Stimulated activated CD8-positive, alpha-beta memory T cell treated with anti-CD3 and anti-CD28 coated beads, Interleukin-7, amount 100 ng/mL, for 24 hours (primary cell): ENCODE measurements at regions not wholly inside any gene's neighbourhood (a gene's known extent, or its start where the extent isn't known, plus 50 kb on each side); places are given as distances from the start of the nearest gene placed in this dataset.

ENCODE experiments used
- DNase-seq: peaks from one replicate; pipeline ENCODE4 v3.0.0-alpha.2; 2020; ENCODE audit warnings: low read depth

DNA sequence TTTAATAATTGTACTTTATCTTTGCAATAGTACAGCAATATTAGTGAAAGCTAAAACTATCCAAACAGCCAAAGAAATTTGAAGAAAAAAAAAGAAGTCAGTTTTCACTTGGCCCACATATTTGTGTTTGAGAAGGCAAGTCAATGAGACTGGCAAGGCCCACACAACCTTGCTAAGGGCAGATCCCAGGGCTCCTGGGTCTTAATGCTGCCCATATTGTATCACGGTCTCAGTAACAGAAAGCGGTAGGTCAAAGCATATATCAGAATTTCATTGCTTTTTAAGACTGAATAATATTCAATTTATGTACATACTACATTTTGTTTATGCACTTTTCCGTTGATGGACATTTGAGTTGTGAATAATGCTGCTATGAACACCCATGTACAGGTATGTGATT, 262.0 kb upstream of the TOPAZ1 start:
- DNase-seq = no peak

DNA sequence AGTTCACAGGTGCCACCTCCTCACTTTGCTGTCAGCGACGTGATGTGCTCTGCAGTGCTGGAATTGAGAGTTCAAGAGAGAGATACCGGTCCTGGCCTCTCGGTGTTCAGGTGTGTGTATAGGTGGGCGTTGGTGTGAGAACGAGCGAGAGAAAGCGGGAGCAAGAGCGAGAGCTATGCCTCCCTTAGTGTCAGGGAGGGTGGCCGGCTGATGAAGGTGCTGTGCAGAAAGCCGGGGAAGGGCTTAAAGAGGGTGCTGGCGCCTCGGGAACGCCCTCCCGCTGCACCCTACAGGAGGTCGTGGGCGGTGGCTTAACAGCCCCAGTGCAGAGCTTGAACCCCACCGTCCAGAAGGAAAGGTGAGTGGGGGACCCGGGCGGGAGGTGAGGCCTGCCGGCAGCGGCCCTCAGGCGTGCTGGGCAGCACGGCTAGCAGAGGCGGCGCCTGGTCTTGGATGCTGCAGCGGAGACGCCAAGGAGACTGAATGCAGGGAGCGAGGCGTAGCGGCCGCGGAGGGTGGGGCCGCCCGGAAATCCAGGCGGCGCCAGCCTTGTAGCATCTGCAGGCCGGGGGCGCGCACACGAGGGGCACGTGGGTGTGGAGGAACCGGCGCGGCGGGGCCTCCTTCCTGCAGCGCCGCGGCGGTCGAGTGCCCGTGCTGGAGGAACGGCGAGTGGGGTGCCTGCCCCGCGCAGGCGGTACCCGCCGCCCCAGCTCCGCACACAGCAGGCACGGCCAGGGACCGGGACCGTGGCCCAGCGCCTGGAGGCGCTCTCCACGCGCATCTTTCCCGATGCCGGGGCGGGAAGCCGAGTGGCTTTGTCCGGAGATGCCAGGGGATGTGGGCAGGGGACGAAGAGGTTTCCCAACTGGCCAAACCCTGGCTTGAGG, 246.8 kb upstream of the TOPAZ1 start:
- no peak for DNase-seq

DNA sequence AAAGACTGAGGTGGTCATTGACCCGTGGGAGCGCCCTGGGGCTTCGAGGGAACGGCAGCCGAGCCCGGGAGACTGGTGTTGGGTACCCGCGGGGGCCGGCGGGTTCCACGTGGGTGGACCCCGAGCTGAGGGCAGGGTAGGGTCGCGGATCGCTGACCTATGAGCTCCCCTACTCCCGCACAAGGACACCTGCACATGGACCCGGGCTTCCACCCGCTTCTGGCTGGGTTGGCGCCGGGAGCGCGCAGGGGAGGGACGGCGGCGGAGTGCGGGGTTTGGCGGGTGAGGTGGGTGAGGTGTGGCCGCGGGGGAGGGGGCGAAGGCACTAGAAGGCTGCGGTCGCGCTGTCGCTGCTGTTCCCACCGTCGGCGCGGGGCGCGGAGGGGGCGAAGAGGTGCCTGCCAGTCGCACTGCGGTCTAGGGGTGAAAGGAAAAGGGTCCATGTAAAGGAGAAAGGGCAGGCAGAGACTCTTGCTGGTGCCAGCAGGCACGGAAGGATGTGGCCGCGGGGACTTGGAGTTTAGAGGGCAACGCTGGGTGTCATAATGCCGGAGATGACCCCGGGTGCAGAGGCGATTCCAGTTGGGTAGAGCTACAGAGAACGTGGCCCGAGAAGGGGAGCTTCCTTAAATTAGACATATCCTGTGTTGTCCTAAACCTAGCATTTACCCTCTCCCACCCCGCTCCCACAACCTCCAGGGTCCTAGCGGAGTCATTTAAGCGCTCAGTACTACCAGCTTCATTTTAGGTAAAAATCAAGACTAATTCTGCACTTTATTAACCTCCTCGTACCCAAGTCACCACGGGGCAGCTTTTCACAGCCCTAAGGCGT, 245.9 kb upstream of the TOPAZ1 start:
- no peak for DNase-seq

DNA sequence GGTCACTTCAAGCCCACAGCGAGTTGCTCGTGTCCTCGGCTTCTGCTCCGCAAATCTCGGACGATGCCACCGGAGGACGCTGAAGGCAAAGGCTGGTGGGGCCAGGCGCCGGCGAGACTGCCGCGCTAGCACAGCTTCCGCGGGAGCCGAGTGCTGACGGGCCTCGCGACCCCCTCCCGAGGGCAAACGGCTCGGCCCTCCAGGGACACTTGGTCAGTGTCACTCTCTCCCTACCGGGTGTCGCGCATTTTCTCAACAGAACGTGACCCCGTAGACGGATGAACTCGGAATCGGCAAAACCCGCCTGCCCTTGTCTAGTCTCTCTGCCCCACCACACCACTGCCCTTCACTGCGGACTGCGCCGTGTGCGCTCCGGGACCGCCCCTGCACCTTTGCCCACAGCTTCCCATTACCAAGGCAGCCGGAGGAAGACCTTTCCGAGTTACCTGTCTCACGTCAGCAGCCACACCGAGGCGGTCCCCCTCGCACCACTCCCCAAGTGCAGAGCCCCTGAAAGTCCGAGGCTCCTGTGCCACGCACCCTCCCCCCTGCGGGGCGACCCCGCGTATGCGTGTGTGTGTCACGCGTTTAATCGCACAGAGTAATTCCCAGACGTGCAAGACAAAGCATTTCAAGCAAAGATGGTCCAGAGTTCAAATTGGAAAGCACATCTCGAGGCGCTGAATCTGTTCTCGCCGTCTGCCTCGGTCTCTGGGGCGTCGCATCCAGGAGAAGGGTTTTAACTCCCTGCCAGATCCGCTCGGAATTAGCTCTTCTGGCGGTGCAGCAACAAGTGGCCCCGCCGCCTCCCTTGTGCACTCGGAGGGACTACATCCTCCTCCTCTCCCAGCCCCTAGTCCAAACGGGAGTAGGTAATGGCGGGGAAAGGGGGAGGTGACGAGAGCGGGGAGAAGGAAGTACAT, 245.0 kb upstream of the TOPAZ1 start:
- no peak for DNase-seq

DNA sequence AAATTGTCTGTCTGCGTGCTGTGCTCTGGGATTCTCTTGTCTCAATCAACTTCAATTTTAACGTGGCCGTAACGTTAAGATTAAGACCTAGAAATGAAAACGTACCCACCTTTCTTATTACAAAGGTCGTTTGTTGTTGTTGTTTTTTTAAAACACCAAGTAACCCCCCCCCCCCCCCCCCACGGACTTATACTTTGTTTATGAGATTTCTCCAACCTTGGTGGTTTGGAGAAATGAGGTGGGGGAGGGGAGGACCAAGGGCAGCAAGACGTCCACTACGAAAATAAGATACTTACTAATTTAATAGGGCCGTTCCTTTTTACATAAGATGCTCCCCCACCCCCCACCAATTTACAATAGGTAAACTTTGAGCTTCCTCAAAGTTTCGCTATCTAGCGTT, 244.4 kb upstream of the TOPAZ1 start:
- DNase-seq = no peak

DNA sequence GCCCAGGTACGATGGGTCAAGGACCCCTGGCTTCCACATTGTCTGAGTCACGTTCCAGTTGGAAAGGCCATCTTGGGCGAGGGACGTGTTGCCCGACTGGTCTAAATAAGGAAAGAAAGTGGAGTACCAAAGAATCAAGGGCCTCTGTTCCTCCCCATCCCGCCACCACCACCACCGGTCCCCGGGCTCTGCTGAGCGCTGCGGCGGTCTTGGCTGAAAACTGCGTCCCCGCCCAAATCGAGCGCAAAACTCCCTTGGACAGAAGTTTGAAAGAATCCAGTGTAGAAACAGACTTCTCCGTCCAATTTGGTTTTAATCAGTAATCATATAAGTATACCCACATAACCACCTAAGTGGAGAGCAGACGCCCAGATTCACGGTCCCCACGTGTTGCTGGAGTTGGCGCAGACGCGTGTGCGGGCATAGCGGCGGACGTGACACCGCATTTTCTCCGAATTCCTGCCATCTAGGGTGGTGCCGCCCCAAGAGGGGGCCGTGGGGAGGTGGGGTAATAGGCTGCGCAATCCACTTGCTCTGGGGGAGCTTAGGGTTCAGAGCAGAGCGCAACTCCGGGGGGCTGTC, 243.8 kb upstream of the TOPAZ1 start:
- no peak for DNase-seq

DNA sequence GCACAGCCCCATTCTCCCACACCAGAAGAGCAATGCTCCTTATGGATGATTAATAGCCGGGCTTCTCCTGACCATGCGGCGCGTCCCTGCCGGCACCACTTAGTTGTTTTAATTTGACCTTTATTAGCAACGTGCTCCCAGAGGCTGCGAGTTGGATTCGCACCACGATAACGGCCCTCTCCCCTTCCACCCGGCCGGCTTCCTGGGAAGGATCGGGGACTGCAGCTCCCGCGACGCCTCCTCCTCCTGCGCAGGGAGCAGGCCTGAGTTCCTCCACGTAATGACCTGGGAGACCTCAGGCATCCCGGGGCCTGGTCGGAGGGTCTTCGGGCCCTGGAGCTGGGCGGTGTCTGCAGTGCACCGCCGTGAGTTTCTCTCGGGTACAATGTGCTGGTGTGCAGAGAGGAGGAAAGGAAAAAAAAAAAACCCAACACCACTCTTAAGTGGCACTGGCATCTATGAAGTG, 243.3 kb upstream of the TOPAZ1 start:
- DNase-seq = no peak

DNA sequence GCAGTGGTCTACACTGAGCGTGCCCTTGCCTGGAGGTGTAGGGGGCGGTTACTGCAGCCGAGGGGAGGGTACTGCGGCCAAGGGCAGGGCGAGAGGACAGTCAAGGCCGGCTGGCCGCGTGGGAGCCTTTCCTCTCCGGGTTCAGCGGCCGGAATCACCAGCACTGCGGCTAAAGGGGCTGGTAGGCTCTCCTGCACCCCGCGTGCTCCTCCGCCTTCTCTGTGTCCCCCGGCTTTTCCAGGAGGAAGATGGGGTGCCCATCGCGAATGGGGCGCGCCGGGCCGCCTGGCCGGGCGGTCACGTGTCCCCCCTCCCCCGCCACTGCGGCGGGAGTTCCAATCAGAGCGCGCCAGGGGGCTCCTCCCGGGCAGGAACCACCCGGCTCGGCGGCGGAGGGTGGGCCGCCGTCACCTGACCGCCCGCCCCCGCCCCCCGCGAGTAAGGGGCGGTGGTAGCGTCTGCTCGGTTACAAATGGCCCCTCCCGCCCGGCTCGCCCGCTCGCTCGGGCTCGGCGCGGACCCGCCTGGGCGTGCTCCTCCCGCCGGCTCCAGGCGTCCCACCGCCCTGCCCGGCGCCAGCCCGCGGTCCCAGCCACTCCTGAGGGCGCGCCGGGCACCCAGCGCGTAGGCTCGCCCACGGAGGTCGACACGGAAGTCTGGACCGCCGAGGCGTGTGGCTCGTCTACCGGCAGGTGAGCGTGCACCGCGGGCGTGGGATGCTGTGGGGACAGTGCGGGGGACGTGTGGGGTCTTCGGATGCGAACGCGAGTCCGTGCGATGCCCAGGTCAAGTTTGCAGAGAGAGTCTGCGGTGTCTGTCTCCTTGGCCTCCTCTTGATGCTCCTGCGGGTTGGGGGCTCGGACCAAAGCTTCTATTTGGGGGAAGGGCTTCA, 242.6 kb upstream of the TOPAZ1 start:
- DNase-seq = no peak

DNA sequence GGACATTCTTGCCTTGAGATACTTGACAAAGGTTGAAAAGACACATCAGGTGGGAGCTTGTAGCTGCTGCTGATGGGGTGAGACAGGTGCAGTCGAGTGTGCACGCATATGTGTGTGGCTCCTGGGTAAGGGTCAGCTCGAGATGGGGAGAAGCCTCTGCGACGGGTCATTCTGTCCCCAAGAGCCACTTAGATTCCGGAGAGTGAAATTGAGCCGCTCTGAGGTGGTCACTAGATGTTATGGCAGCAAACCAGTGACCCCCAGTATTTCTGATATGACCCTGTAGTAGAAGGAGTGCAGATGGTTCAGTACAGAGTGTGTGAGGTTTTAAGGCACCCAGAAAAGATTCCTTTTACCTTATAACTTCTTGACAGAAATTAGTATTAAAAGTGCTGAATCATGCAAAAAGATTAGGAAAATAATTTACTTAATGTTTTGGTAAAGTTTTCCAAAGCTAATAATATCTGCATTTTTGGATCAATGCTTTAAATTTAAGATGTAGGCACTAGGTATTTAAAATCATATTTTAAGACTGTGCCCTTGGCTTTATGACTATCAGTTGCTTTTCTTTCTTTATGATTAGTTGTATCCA, 241.9 kb upstream of the TOPAZ1 start:
- no peak for DNase-seq

DNA sequence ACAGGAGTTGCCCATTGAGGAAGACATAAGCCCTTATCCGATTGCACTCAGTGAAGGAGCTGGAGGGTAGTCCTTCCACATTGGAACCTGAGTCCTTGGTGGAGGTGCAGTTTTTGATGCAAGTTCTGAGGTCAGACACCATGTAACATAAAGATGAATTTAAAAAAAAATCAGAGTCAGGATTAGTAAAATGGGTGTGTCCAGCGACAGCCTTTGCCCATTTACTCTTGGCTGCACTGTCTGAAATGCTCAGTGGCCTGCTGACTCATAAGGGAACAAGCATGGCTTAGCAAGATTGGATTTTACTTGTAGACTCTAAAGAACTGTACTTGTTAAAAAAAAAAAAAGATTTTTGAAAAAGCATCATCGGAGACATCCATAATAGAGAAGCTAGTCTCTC, 241.1 kb upstream of the TOPAZ1 start:
- DNase-seq = no peak

DNA sequence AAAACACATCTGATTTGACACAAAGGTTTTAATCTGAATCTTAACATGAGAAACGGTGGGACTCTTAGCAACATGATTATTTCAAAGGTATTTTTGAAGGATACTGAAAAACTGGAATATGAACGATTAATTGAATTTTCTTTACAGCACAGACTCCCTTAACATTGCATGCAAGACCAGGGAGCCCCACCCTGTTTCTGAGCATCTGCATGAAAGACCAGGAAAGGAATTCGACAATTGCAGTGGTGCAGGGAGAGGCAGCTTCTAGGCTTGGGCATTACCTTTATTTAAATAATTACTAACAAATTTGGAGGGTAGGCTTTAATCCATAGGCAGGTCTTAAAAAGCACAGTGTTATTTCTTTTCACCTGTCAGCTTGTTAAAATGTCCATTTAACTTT, 240.6 kb upstream of the TOPAZ1 start:
- no peak for DNase-seq

DNA sequence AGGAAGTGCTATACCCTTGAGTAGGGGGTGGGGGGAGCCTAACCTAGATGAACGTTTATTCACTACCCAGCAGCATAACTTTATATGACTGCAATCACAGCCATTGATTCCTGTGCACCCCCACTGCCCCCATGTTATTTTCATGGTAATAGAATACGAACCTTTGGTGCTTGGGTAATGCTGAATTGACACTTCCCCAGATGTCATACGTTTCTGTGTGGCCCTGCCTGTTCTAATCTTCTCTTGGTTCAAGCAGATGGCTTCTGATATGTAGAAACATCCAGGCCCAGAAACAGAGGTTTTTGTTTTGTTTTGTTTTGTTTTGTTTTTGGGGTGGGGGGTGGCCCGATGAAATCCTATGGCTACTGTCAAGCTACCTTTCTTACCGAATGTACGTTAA, 237.9 kb upstream of the TOPAZ1 start:
- DNase-seq = no peak

DNA sequence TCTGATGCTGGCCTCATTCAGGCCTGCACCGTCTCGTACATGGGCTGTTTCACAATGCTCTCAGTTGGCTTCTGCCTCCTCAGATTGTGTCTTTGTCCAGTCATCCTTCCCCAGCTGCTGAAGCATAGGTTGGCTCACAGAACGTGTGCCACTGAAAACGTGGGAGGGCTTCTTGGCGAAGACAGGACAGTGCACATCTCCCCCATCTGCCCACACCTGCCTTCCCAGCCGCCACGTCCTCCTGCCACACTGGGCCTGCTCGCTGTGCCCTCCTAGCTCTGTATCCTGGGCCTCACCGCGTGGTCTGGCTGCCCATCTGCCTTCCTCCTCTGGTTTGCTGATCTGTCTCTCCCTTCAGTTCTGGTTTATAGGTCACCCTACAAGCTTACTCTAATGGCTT, 230.0 kb upstream of the TOPAZ1 start:
- DNase-seq = no peak

DNA sequence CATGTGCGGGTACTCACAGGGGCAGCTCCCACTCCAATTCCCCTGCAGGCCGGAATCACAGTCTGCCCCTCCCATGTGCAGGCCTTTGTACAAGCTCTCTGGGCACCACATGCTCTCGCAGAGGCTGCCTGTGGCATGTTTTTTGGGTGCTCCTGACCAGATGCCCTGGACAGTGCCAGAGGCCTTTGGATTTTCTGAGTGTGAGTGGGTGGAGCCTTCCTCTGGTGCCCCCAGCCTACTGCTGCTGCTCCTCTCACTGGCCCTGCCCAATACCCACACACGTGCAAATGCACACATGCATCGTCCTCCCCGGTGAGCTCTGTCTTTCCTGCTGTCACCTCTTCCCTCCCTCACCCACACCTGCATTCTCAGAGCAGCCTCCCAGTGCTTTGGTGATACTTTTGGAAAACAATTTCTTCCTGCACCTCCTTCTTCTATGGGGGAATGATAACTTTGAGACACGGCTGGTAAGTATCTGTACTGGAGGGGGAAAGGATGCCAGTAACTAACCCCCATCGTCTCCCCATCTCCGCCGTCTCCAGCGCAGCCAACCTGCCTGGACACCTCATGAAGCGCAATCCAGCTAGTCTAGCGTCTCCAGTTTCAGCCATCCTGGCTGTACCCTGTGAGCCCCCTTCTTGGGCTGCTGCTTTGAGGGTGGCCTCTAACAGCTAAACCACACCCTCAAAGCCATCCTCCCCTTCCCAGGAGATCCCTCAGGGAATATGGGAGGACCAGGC, 229.4 kb upstream of the TOPAZ1 start:
- DNase-seq = no peak

DNA sequence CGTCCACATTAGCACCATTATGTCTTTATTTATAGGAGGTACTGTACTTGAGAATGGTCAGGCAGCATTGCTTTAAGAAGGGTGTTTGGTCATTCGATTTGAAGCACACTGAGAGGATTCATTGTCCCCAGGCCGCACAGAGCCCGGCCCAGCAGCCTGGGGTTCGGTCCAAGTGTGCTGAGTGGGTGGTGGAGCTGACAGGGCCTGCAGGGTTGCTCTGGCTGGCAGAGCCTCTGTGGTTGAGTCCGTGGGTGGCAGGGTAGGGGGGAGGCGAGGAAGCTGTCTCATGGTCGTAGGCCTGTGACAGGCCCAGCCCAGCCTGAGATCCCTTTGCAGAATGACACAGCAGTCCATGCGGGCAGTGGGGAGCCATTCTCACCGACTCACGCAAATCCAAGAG, 227.7 kb upstream of the TOPAZ1 start:
- DNase-seq = no peak

DNA sequence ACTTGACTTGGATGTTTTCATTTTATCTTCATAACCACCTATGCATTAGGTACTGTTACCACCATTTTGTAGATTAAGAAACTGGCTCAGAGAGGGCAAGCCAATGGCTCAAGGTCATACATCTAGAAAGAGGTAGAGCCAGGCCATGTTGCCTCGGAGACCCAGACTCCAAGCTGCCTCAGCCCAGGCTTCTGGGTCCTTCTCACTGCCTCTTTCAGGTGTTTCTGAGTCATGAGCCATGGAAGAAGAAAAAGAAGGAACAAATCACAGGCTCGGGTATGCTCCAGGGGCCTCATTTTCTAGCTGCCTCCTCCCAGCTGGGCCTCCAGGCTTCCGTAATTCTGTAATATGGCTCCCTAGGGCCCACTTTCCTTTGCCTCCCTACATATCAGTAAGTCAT, 226.5 kb upstream of the TOPAZ1 start:
- no peak for DNase-seq

DNA sequence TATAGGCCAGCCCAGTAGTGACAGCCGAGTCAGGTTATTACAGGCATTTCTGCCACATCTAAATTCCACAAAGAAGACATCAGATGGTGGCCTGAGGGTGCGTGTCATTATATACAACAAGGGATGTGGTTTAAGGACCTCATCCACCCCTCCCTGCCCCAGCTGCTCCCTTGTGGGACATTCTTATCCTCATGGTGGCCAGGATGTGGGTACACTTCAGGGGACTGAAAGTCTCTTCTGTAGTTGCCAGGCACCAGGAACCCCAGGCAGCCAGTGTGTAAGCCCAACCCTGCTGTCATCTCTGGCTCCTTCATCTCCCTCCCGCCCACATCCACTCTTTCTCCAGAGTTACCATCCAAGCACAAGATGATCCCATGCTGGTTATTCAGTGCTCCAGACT, 224.9 kb upstream of the TOPAZ1 start:
- DNase-seq = no peak

DNA sequence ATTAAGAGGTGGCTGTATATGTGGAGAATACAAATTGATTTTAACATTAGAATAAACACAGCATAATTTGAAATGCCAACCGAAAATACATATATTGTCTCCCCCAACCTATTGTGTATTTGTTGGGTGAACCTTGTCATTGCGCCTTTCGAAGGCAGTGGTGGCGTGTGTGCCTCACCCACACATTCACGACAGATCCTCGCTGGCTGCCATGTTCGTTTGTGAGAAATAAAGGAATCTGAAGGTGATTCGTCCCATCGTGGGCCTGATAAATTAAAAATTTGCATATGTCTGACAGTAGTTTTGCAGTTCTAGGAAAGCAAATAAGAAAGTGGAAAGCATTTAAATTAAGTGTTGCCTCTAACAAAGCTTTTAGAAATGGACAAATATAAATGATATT, 222.8 kb upstream of the TOPAZ1 start:
- no peak for DNase-seq

DNA sequence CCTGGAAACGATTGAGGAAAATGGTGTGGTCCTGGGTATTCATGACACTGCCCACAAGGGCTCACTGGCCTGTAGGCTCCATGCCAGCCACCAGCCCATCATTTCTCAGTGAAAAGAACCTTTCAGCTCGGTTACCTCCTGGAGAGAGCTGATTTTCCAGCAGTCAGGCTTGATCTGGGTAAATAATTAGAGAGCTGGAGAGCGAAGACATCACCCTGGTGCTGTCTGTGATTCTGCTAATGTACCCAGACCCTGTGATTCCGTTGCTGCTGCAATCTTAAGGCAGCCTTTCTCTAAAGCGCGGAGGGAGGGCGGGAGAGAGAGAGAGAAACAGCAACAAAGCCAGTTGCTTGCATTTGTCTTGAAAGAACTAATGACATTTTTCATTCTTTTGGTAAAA, 221.9 kb upstream of the TOPAZ1 start:
- no peak for DNase-seq

DNA sequence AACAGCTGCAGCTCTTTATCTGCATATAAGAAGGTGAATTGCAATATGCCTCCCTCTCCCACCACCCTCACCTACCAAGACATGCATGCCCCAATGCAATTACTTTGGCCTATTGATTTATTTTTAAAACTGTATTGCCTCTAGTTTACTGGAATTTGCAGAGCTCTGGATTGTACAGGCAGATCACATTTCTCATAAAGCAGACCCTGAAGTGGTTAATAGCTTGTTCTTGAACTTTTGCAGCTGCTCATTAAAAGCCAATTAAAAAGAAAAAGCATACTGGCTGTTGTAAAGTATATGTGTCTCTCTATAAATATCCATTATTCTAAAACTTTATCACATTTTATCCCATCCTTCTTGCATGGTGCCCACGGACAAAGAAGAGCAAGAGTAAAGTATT, 221.5 kb upstream of the TOPAZ1 start:
- no peak for DNase-seq
